ENCODE measurements at regions not wholly inside any gene's neighbourhood (a gene's known extent, or its start where the extent isn't known, plus 50 kb on each side); places are given as distances from the start of the nearest gene placed in this dataset.

DNA sequence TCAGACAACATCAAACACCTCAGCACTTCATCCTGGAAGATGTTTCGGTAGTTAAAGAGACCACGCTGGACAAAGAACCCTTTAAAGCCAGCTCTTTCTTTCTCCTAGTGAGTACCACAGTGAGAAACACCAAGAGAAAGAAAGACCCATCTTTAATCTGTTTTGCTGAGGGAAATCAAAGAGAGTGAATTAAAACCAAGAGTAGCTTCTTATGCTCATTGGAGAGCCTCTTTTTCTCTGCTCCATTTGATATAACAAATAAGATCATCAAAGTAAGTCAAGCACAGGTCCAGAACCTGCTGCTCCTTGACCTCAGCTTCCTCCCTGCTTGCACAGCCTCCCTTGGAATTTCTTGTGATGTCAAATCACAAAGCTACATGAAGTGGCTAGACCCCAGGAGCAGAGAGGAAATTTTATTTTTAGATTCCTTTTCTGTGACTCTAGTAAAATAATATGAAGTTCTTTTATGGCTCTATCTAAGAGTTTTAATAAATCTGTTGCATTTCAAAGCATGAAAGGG is 436.4 kb downstream of the C3orf38 start:
- TF ChIP-seq ZNF521 (tag by site-specific recombination; IDR thresholded peaks at IDR 0.05): no peak
- TF ChIP-seq, protein P1, sequence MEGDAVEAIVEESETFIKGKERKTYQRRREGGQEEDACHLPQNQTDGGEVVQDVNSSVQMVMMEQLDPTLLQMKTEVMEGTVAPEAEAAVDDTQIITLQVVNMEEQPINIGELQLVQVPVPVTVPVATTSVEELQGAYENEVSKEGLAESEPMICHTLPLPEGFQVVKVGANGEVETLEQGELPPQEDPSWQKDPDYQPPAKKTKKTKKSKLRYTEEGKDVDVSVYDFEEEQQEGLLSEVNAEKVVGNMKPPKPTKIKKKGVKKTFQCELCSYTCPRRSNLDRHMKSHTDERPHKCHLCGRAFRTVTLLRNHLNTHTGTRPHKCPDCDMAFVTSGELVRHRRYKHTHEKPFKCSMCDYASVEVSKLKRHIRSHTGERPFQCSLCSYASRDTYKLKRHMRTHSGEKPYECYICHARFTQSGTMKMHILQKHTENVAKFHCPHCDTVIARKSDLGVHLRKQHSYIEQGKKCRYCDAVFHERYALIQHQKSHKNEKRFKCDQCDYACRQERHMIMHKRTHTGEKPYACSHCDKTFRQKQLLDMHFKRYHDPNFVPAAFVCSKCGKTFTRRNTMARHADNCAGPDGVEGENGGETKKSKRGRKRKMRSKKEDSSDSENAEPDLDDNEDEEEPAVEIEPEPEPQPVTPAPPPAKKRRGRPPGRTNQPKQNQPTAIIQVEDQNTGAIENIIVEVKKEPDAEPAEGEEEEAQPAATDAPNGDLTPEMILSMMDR (tag by site-specific recombination; IDR thresholded peaks at IDR 0.05): no peak
- no peak for TF ChIP-seq KLF16 (tag by site-specific recombination; IDR thresholded peaks at IDR 0.05)
- no peak for TF ChIP-seq ZNF558 (tag by site-specific recombination; IDR thresholded peaks at IDR 0.05)

Measured in HEK293 (cell line).